Rectal smooth muscle tissue (tissue), 1 donor: ENCODE measurements at regions not wholly inside any gene's neighbourhood (a gene's known extent, or its start where the extent isn't known, plus 50 kb on each side); places are given as distances from the start of the nearest gene placed in this dataset.
"Not testable (repeated sequence)": the region's sequence is repeated elsewhere in the genome, so short reads cannot be mapped to it uniquely, and the experiment has no call there.

Source experiments
- H3K27ac ChIP-seq: one replicate; pipeline ENCODE4 v1.7.0; 2013; ENCODE audit warnings: low read depth, low read length, inconsistent platforms
- H3K27me3 ChIP-seq: one replicate; pipeline ENCODE4 v1.7.0; 2013; ENCODE audit warnings: low read length; ENCODE audit not compliant: control insufficient read depth, insufficient read depth
- H3K36me3 ChIP-seq: one replicate; pipeline ENCODE4 v1.7.0; 2013; ENCODE audit warnings: low read length; ENCODE audit not compliant: control insufficient read depth, insufficient read depth
- H3K4me1 ChIP-seq: one replicate; pipeline ENCODE4 v1.7.0; 2013; ENCODE audit warnings: low read length; ENCODE audit not compliant: control insufficient read depth, insufficient read depth
- H3K4me3 ChIP-seq: one replicate; pipeline ENCODE4 v1.7.0; 2013; ENCODE audit warnings: low read length
- H3K9ac ChIP-seq: one replicate; pipeline ENCODE4 v1.7.0; 2013; ENCODE audit warnings: low read length

DNA sequence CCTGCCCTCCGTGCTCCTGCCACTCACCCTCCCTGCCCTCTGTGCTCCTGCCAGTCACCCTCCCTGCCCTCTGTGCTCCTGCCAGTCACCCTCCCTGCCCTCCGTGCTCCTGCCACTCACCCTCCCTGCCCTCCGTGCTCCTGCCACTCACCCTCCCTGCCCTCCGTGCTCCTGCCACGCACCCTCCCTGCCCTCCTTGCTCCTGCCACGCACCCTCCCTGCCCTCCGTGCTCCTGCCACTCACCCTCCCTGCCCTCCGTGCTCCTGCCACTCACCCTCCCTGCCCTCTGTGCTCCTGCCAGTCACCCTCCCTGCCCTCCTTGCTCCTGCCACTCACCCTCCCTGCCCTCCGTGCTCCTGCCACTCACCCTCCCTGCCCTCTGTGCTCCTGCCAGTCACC, 145.4 kb upstream of the ZNF469 start:
- H3K9ac ChIP-seq, H3K27me3 ChIP-seq, H3K36me3 ChIP-seq, H3K4me1 ChIP-seq, H3K4me3 ChIP-seq, H3K27ac ChIP-seq: not testable (repeated sequence)

DNA sequence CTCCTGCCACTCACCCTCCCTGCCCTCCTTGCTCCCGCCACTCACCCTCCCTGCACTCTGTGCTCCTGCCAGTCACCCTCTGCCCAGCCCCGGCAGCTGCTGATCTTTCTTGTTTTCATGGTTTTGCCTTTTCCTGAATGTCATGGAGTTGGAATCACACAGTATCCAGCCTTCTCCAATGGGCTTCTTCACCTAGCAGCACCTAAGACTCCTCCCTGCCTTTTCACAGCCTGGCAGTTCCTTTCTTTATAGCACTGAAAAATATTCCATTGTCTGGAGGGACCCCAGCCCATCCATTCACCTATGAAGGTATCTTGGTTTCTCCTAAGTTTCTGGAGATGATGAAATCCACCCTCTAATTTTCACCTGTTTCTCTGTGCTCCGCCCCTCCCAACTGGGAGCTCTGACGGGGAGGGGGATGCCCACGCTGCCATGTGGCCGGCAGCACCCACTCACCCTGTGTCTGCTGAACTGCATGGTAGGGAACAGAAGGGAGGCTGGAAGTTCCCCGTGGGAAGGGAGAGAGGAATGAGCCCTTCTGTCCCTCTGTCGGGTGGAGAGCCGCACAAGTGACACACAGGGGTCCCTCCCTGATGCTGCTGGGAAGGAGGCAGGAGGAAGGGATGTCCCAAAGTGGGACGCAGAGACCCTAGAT, 144.9 kb upstream of the ZNF469 start:
- H3K27me3 ChIP-seq, H3K4me3 ChIP-seq, H3K36me3 ChIP-seq, H3K4me1 ChIP-seq, H3K9ac ChIP-seq: not testable (repeated sequence)
- H3K27ac ChIP-seq = peak overlapping the region; percentile 40

DNA sequence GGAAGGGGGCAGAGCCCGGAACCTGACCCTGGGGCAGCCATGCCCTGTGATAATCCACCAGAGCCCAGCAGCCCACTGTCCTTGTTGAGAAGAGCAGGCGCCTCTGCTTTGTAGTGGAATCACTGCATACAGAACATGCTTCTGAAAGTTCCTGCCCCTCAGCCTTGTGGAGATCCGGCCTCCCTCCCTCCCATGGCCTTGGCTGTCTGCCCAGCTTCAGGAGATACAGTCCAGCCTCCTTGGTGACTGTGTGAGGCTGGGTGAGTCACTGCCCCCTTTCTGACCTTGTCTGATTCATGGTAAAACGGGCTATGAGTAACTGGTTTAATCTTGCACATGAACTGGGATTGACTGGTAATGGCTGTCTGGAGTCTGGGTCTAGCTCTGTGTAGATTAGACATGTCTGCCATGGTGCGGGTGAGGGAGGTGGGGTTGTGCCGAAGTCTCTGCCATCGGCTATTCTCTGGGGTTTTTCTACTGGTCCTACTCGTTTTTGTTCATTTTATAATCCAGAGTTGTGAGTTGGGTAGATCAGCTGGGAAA, 144.0 kb upstream of the ZNF469 start:
- not testable (repeated sequence) for H3K9ac ChIP-seq, H3K27me3 ChIP-seq, H3K4me3 ChIP-seq, H3K36me3 ChIP-seq
- H3K4me1 ChIP-seq = peaks cover 11% of the 10 kb centered on the region
- H3K27ac ChIP-seq = peak overlapping the region; percentile 40

GRCh38 chr16:88240118-88240517, 142.6 kb upstream of the ZNF469 start:
- peaks cover 14% of the 10 kb centered on the region for H3K4me1 ChIP-seq
- H3K27me3 ChIP-seq, H3K36me3 ChIP-seq, H3K4me3 ChIP-seq, H3K27ac ChIP-seq, H3K9ac ChIP-seq: not testable (repeated sequence)

GRCh38 chr16:88240776-88241175, 142.0 kb upstream of the ZNF469 start:
- not testable (repeated sequence) for H3K36me3 ChIP-seq, H3K27ac ChIP-seq, H3K4me3 ChIP-seq, H3K9ac ChIP-seq, H3K27me3 ChIP-seq
- peaks cover 14% of the 10 kb centered on the region for H3K4me1 ChIP-seq

DNA sequence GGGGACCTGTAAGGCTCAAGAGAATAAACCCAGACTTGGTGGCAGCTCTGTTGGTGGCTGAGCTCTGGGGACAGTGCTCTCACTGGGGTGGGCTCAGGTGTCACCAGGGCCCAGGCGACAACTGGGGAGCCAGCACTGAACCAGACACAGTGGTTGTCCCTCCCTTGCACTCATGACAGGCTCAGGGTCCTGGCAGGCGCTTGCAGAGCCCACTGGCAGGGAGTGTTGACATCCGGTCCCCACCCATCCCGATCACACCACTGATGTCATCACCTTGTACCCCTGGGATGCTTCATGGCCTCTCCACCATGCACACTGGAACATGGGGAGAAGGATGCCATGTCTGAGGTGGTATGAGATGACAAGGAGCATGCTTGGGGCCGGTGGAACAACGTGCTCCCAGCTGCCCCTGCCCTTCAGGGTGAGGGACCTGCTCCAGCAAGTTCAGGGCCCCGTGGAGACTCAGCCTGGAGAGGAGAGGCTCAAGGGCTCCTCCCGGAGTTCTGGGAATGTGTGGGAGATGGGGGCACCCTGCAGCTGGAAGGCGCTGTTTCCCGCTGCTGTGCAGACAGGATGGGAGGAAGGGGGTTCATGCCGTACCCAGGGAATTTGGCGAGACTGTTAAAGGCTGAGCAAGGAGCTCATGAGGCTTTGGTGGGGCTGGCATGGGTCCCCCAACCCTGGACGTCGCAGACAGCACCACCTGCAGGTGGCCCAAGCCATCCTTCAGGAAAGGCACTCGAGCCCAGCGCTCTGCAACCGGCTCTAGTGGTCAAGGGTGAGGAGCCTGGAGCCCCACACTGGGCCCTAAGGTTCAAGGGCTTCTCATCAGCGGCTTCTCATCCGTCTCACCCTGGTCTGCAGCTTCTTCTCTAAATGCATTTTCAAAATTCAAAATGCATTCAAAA, 141.1 kb upstream of the ZNF469 start:
- peaks cover 14% of the 10 kb centered on the region for H3K4me1 ChIP-seq
- not testable (repeated sequence) for H3K36me3 ChIP-seq, H3K27ac ChIP-seq, H3K27me3 ChIP-seq, H3K9ac ChIP-seq, H3K4me3 ChIP-seq

DNA sequence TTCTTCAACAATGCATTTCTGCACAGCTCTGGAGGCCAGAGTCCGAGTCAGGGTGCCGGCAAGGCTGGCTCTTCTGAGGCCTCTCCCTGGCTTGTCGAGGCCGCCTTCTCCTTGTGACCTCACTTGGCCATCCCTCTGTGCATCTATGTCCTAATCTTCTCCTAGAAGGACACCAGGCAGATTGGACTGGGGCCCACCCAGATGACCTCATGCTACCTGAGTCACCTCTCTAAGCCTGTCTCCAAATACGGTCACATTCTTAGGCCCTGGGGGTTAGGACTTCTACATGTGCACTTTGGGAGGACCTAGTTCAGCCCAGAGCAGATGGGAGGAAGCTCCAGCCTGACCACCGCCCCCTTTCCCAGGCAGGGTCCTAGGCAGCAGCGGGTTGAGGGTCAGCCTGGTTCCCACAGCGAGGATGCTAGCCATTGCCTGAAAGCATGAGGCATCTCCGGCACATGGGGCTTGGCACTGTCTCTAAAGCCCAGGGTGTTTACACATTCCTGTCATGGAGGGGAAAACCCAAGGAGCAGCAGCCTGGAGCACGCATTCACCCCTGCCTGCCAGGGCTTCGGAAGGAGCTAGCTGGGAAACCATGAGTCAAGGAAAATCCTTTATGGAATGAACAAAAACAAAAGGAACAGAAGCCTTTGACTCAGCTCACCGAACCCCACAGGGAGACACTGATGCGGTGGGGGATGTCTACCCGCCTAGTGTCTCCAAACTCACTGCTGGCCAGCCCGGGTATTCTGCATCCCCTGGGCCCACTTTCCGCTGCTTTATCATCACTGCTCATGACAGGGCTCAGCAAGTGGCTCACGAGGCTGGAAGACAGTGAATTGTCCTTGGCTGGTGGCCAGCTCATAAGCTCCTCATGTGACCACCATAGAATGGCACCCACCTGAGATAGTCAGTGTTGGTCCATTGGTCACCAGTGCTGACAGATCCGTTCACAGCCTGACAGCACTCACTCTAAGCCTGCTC, 140.2 kb upstream of the ZNF469 start:
- Histone ChIP-seq H3K27ac (peak overlapping the region; percentile 71), H3K4me1 (peaks cover 14% of the 10 kb centered on the region)
- not testable (repeated sequence) for H3K27me3 ChIP-seq, H3K9ac ChIP-seq, H3K4me3 ChIP-seq, H3K36me3 ChIP-seq

DNA sequence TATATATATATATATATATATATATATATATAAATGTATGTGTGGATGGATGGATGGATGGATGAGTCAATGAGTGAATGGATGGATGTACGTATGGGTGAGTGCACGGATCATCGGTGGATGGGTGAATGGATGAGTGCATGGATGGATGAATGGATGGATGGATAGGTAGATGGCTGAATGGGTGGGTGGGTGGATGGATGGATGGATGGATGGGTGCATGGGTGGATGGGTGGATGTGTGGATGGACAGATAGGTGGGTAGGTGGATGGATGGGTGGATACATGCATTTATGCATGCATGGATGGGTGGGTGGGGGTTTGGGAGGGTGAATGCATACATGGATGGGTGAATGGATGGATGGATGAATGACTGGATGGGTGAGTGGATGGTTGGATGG, 138.8 kb upstream of the ZNF469 start:
- H3K36me3 ChIP-seq, H3K9ac ChIP-seq, H3K4me3 ChIP-seq, H3K27ac ChIP-seq, H3K27me3 ChIP-seq, H3K4me1 ChIP-seq: not testable (repeated sequence)

- H3K4me1 ChIP-seq, H3K4me3 ChIP-seq, H3K36me3 ChIP-seq, H3K9ac ChIP-seq, H3K27me3 ChIP-seq: not testable (repeated sequence)
- H3K27ac ChIP-seq = peak overlapping the region; percentile 64
Measured at GRCh38 chr16:88245241-88246081, 137.3 kb upstream of the ZNF469 start.

- not testable (repeated sequence) for H3K4me3 ChIP-seq, H3K9ac ChIP-seq, H3K36me3 ChIP-seq, H3K27ac ChIP-seq, H3K4me1 ChIP-seq, H3K27me3 ChIP-seq
Measured at GRCh38 chr16:88246955-88247582, 135.7 kb upstream of the ZNF469 start.

DNA sequence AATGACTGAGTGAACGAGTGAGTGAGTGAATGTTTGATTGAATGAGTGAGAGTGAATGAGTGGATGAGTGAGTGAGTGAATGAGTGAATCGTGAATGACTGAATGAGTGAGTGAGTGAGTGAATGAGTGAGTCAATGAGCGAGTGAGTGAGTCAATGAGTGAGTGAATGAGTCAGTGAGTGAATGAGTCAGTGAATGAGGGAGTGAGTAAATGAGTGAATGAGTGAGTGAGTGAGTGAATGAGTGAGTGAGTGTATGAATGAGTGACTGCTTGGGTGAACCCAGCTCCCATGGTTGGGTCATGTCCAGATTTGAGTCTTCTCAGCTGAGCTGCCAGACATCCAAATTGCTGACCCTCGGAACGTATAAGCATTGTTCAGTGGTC, 135.2 kb upstream of the ZNF469 start:
- H3K4me1 ChIP-seq, H3K27ac ChIP-seq: not testable (repeated sequence)

More for the DNA sequence above, 135.2 kb upstream of the ZNF469 start:
- not testable (repeated sequence) for H3K4me3 ChIP-seq, H3K9ac ChIP-seq, H3K36me3 ChIP-seq, H3K27me3 ChIP-seq
